ENCODE measurements at regions not wholly inside any gene's neighbourhood (a gene's known extent, or its start where the extent isn't known, plus 50 kb on each side); places are given as distances from the start of the nearest gene placed in this dataset.

- Mint-ChIP-seq H3K36me3 (ENCODE audit: low read depth) (no peaks in the 10 kb centered on the region), H3K4me1 (peaks cover 35% of the 10 kb centered on the region), H3K9me3 (no peaks in the 10 kb centered on the region), H3K27me3 (ENCODE audit: insufficient read depth, low read depth, poor library complexity) (peaks cover 17% of the 10 kb centered on the region), H3K4me3 (no peak overlapping the region), H3K27ac (no peak overlapping the region)
- no peak overlapping the region for H3K27ac ChIP-seq (ENCODE audit: low read depth)
- DNase-seq (ENCODE audit: low spot score), result no peak
- peaks cover 19% of the 10 kb centered on the region; the same call in 1 of the 2 replicates for H3K4me1 ChIP-seq (ENCODE audit: insufficient read depth)
- H3K4me2 ChIP-seq, result no peak overlapping the region
- no peaks in the 10 kb centered on the region for H3K27me3 ChIP-seq (ENCODE audit: insufficient read depth)
- no peaks in the 10 kb centered on the region for H4K20me1 ChIP-seq (replicated peaks; ENCODE audit: insufficient read depth)
- H3K4me3 ChIP-seq, result no peak overlapping the region
- TF ChIP-seq CREB1 (CRISPR knock-in tag; IDR thresholded peaks at IDR 0.05; ENCODE audit: low read depth), result no peak
- TF ChIP-seq REST (IDR thresholded peaks at IDR 0.05; ENCODE audit: unreplicated experiment), result no peak
- no peak for TF ChIP-seq STAT1 (IDR thresholded peaks at IDR 0.05; ENCODE audit: unreplicated experiment)
- no peak for TF ChIP-seq NANOG (IDR thresholded peaks at IDR 0.05; ENCODE audit: borderline replicate concordance)
- TF ChIP-seq EZH2 (IDR thresholded peaks at IDR 0.05; ENCODE audit: low read depth, unreplicated experiment), result no peak
- no peak overlapping the region; the same call in 1 of the 2 replicates for H2AFZ ChIP-seq
- H3K9me2 ChIP-seq (ENCODE audit: insufficient read depth), result no peaks in the 10 kb centered on the region
- H3K79me2 ChIP-seq (replicated peaks; ENCODE audit: insufficient read depth), result no peaks in the 10 kb centered on the region
- H3F3A ChIP-seq (replicated peaks; ENCODE audit: low read depth), result no peaks in the 10 kb centered on the region
- no peak for ATAC-seq
- H3K36me3 ChIP-seq (ENCODE audit: insufficient read depth), result no peaks in the 10 kb centered on the region
These were observed 208.4 kb upstream of the ZC3H12A start for GRCh38 chr1:37265786-37266667.

DNA sequence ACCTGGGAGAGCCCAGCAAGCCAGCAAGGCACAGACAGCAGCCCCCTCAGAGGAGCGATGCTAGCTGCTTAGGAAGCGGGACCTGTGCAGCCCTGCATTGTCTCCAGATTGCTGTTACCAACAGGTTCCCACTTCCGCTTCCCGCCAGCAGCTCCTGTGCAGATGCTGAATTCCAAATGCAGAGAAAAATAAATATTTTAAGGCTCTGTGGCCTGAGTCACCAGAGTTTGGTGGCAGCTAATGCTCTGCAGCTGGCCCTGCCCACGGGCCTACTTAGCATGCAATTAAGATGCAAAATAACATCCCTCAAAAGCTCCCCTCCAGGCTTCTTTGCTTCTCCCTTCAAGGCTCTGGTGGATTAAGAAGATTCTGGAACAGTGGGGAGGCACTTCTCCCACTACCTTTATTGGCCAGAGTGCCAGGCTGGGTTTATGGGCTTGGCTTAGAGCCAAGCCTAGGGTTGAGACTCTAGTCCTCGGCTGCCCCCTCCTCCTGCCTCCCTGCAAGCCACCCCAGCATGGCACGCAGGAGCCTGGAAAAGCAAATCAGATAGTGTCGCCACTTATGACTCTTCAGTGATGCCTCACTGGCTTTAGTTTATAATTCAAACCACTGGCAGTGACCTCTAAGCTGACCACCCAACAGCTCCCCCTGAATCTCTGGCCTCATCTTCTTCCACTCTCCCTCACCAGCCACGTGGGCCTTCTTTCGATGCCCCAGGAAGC is 207.1 kb upstream of the ZC3H12A start:
- DNase-seq (ENCODE audit: low spot score) (peak; percentile 38), ATAC-seq (peak; percentile 67)
- no peaks in the 10 kb centered on the region for H3K9me3 Mint-ChIP-seq
- no peaks in the 10 kb centered on the region for H3F3A ChIP-seq (replicated peaks; ENCODE audit: low read depth)
- H3K4me1 ChIP-seq (ENCODE audit: insufficient read depth), result peaks cover 15% of the 10 kb centered on the region; the same call in 1 of the 2 replicates
- H4K20me1 ChIP-seq (replicated peaks; ENCODE audit: insufficient read depth), result no peaks in the 10 kb centered on the region
- no peak overlapping the region for H3K27ac ChIP-seq (ENCODE audit: low read depth)
- H3K4me2 ChIP-seq, result peak overlapping the region; percentile 21; the same call in 1 of the 2 replicates
- H3K4me1 Mint-ChIP-seq, result peaks cover 28% of the 10 kb centered on the region
- no peaks in the 10 kb centered on the region for H3K36me3 Mint-ChIP-seq (ENCODE audit: low read depth)
- H2AFZ ChIP-seq, result peak overlapping the region; percentile 72
- no peaks in the 10 kb centered on the region for H3K9me2 ChIP-seq (ENCODE audit: insufficient read depth)
- no peaks in the 10 kb centered on the region for H3K36me3 ChIP-seq (ENCODE audit: insufficient read depth)
- no peak overlapping the region; the same call in 2 of the 3 replicates for H3K4me3 Mint-ChIP-seq
- H3K27me3 Mint-ChIP-seq (ENCODE audit: insufficient read depth, low read depth, poor library complexity), result peaks cover 17% of the 10 kb centered on the region
- H3K4me3 ChIP-seq, result no peak overlapping the region
- TF ChIP-seq ZNF331 (CRISPR knock-in tag; IDR thresholded peaks at IDR 0.05; ENCODE audit: low read depth) (no peak), CTCF (conservative IDR thresholded peaks at IDR 0.05; ENCODE audit: low read depth in 2 of 2) (no peak), REST (IDR thresholded peaks at IDR 0.05; ENCODE audit: unreplicated experiment) (no peak), CREB1 (CRISPR knock-in tag; IDR thresholded peaks at IDR 0.05; ENCODE audit: low read depth) (no peak), STAT1 (IDR thresholded peaks at IDR 0.05; ENCODE audit: unreplicated experiment) (no peak)
- H3K27ac Mint-ChIP-seq, result no peak overlapping the region
- H3K27me3 ChIP-seq (ENCODE audit: insufficient read depth), result no peaks in the 10 kb centered on the region
- no peaks in the 10 kb centered on the region for H3K79me2 ChIP-seq (replicated peaks; ENCODE audit: insufficient read depth)
